PC-3 (cell line): ENCODE measurements at regions not wholly inside any gene's neighbourhood (a gene's known extent, or its start where the extent isn't known, plus 50 kb on each side); places are given as distances from the start of the nearest gene placed in this dataset.

Experiments
- CTCF ChIP-seq: fragments of 300-600 bp; sonication (generic); conservative IDR thresholded peaks from 2 replicates; pipeline ENCODE4 v1.5.1; 2017; ENCODE audit warnings: antibody characterized with exemption, low read depth, mild to moderate bottlenecking, low read length
- EZH2 ChIP-seq: fragments of 300-600 bp; sonication (generic); IDR thresholded peaks from one replicate; pipeline ENCODE4 v1.6.1; 2017; ENCODE audit warnings: antibody characterized with exemption, mild to moderate bottlenecking, low read length; ENCODE audit not compliant: unreplicated experiment
- EZH2phosphoT487 ChIP-seq: fragments of 300-600 bp; sonication (generic); IDR thresholded peaks from 2 replicates; pipeline ENCODE4 v1.6.1; 2018; ENCODE audit warnings: mild to moderate bottlenecking, antibody characterized with exemption, low read length, borderline replicate concordance

GRCh38 chr12:90290980-90291975 is 582.6 kb upstream of the ATP2B1 start:
- TF ChIP-seq CTCF (no peak), EZH2phosphoT487 (no peak), EZH2 (no peak)
